Neural cell (in vitro differentiated cells): ENCODE measurements at regions not wholly inside any gene's neighbourhood (a gene's known extent, or its start where the extent isn't known, plus 50 kb on each side); places are given as distances from the start of the nearest gene placed in this dataset.

Experiments
- CTCF ChIP-seq: fragments of 450-650 bp; IDR thresholded peaks from 2 replicates; pipeline ENCODE4 v1.5.1; 2014; ENCODE audit warnings: antibody characterized with exemption, mild to moderate bottlenecking, moderate library complexity; ENCODE audit not compliant: poor library complexity, severe bottlenecking
- EP300 ChIP-seq: fragments of 450-650 bp; conservative IDR thresholded peaks from 2 replicates; pipeline ENCODE4 v1.6.1; 2014; ENCODE audit warnings: antibody characterized with exemption, mild to moderate bottlenecking, moderate library complexity; ENCODE audit not compliant: poor library complexity, severe bottlenecking
- MXI1 ChIP-seq: fragments of 450-650 bp; conservative IDR thresholded peaks from 2 replicates; pipeline ENCODE4 v1.6.1; 2014; ENCODE audit warnings: antibody characterized with exemption, mild to moderate bottlenecking; ENCODE audit not compliant: poor library complexity, severe bottlenecking
- POLR2AphosphoS5 ChIP-seq: IDR thresholded peaks from 2 replicates; pipeline ENCODE4 v1.6.1; 2012
- RAD21 ChIP-seq: fragments of 450-650 bp; conservative IDR thresholded peaks from 2 replicates; pipeline ENCODE4 v1.6.1; 2014; ENCODE audit warnings: antibody characterized with exemption, mild to moderate bottlenecking, moderate library complexity
- REST ChIP-seq: IDR thresholded peaks from 2 replicates; pipeline ENCODE4 v1.6.1; 2012; ENCODE audit warnings: borderline replicate concordance
- TAF1 ChIP-seq: IDR thresholded peaks from 2 replicates; pipeline ENCODE4 v1.6.1; 2012; ENCODE audit warnings: low read depth

GRCh38 chr13:57491318-57491717 is 140.2 kb upstream of the PCDH17 start:
- TF ChIP-seq REST, result no peak
- no peak for TF ChIP-seq CTCF
- TF ChIP-seq RAD21, result no peak
- no peak for TF ChIP-seq EP300
- TF ChIP-seq TAF1, result no peak
- TF ChIP-seq POLR2AphosphoS5, result no peak
- TF ChIP-seq MXI1, result no peak
